ENCODE measurements at regions not wholly inside any gene's neighbourhood (a gene's known extent, or its start where the extent isn't known, plus 50 kb on each side); places are given as distances from the start of the nearest gene placed in this dataset.

DNA sequence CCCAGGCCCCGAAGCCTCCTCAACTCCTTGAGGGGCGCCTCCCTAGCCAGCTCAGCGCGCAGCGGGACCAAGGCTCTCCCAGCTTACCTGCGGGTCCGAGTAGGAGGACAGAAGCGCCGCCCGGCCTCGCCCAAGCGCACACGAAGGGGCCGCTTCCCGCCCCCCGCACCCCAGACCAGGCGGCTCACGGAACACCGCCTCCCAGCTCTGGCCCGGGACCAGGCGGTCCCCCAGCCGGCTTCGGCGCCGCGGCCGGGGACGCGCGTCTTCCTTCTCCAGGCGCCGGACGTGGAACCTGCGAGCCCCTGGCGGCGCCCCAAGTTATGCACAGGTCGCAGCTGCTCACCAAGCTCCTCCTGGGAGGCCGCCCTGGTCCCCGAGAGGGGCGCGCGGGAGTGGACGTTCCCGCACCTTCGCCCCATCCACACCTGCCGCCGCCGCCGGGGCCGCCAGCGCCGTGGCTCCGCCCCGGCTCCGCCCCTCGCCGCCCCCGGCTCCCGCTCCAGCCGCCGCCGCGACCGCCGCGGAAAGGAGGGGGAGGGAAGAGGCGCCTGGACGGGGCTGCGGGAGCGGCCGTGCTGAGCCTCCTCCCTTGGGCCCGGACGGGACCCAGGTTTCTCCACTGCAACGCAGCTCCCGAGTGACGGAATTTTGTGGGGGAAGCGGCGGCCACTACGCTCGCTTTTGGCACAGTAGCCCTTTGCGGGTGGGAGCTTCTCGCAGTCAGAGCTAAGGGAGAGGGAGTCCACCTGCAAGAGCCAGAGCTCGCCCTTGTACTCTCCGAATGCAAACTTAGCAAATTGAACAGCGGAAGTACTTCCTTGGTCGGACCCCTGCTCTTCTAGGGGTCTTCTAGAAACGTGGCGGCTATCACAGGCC lies 77.5 kb upstream of the IFNE start:
- H4K20me1 ChIP-seq (ENCODE audit: control insufficient read depth, insufficient read depth, insufficient read length) = no peaks in the 10 kb centered on the region
- H3K79me1 ChIP-seq (ENCODE audit: insufficient read depth, low read depth, low read length, poor library complexity, severe bottlenecking) = no peaks in the 10 kb centered on the region
- Mint-ChIP-seq H3K36me3 (ENCODE audit: insufficient read depth in 1 of 3, low read depth in 3 of 3) (no peaks in the 10 kb centered on the region; a peak in 1 of 7 replicates), H3K4me3 (peak overlapping the region; percentile 80 to 93), H3K27ac (no peak overlapping the region), H3K27me3 (ENCODE audit: low read depth) (peaks cover 20% of the 10 kb centered on the region), H3K9me3 (no peaks in the 10 kb centered on the region), H3K4me1 (peaks cover 20 to 30% of the 10 kb centered on the region in 2 experiments)
- no peaks in the 10 kb centered on the region for H3K27me3 ChIP-seq (ENCODE audit: insufficient read depth, low read length)
- peaks cover 2% of the 10 kb centered on the region; the same call in 1 of the 2 replicates for H3K4me1 ChIP-seq (ENCODE audit: insufficient read depth, low read length)
- H3K4me2 ChIP-seq (ENCODE audit: insufficient read depth, insufficient read length, low read length) = peak overlapping the region; percentile 76
- H4K5ac ChIP-seq (ENCODE audit: insufficient read length, low read depth, low read length) = no peak overlapping the region
- no peak overlapping the region for H4K91ac ChIP-seq (ENCODE audit: insufficient read length, low read depth, low read length)
- no peak overlapping the region for H3K56ac ChIP-seq (ENCODE audit: insufficient read length, low read depth, low read length)
- H2BK15ac ChIP-seq (ENCODE audit: low read depth, low read length) = peak overlapping the region; percentile 85; the same call in 1 of the 2 replicates
- no peak overlapping the region for H4K8ac ChIP-seq (replicated peaks; ENCODE audit: insufficient read length, low read depth, low read length)
- peak overlapping the region; percentile 57 for H2BK12ac ChIP-seq (ENCODE audit: insufficient read length, low read depth, low read length)
- H3K9ac ChIP-seq (ENCODE audit: extremely low read depth, insufficient read length, low read length) = peak overlapping the region; percentile 43
- TF ChIP-seq, protein P1, sequence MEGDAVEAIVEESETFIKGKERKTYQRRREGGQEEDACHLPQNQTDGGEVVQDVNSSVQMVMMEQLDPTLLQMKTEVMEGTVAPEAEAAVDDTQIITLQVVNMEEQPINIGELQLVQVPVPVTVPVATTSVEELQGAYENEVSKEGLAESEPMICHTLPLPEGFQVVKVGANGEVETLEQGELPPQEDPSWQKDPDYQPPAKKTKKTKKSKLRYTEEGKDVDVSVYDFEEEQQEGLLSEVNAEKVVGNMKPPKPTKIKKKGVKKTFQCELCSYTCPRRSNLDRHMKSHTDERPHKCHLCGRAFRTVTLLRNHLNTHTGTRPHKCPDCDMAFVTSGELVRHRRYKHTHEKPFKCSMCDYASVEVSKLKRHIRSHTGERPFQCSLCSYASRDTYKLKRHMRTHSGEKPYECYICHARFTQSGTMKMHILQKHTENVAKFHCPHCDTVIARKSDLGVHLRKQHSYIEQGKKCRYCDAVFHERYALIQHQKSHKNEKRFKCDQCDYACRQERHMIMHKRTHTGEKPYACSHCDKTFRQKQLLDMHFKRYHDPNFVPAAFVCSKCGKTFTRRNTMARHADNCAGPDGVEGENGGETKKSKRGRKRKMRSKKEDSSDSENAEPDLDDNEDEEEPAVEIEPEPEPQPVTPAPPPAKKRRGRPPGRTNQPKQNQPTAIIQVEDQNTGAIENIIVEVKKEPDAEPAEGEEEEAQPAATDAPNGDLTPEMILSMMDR (conservative IDR thresholded peaks at IDR 0.05) = peak; percentile 34; the same call in 2 of the 3 replicates
- H2AK5ac ChIP-seq (ENCODE audit: insufficient read length, low read length) = no peak overlapping the region
- no peak overlapping the region for H3K4ac ChIP-seq (ENCODE audit: low read depth, low read length)
- peak overlapping the region; percentile 87 for H3K14ac ChIP-seq (ENCODE audit: insufficient read depth, low read length)
- H2AFZ ChIP-seq (ENCODE audit: low read length) = peak overlapping the region; percentile 75
- no peak overlapping the region for H3T11ph ChIP-seq (ENCODE audit: low read length)
- H3K23me2 ChIP-seq (ENCODE audit: insufficient read length, low read depth, low read length, poor library complexity, severe bottlenecking) = peaks cover 10% of the 10 kb centered on the region
- peak; percentile 77 for DNase-seq
- H3K18ac ChIP-seq (ENCODE audit: insufficient read length, low read depth, low read length) = peak overlapping the region; percentile 91
- no peak overlapping the region for H3K27ac ChIP-seq (ENCODE audit: insufficient read length, low read depth, low read length)
- H3K79me2 ChIP-seq (ENCODE audit: insufficient read depth, low read length) = no peaks in the 10 kb centered on the region
- no peak overlapping the region for H2BK20ac ChIP-seq (ENCODE audit: low read depth, low read length, poor library complexity, severe bottlenecking)
- H3K9me3 ChIP-seq (ENCODE audit: control insufficient read depth, low read depth, low read length) = no peaks in the 10 kb centered on the region
- H2BK120ac ChIP-seq (ENCODE audit: low read depth, low read length, poor library complexity, severe bottlenecking) = no peak overlapping the region
- no CpG with 5 or more reads among the region's 88 CpGs for WGBS (ENCODE audit: extremely low coverage, insufficient read length, low lambda C conversion rate)
- no peak overlapping the region for H2BK5ac ChIP-seq (ENCODE audit: insufficient read length, low read length)
- H3K23ac ChIP-seq (ENCODE audit: insufficient read length, low read depth, low read length) = no peak overlapping the region

Measured in H9 (cell line).